ENCODE measurements at regions not wholly inside any gene's neighbourhood (a gene's known extent, or its start where the extent isn't known, plus 50 kb on each side); places are given as distances from the start of the nearest gene placed in this dataset.
"Not testable (repeated sequence)": the region's sequence is repeated elsewhere in the genome, so short reads cannot be mapped to it uniquely, and the experiment has no call there.

GRCh38 chr2:209308415-209308814, 115.4 kb upstream of the MAP2 start:
- H3K9ac ChIP-seq (ENCODE audit: low read depth, low read length), result no peak overlapping the region
- no peaks in the 10 kb centered on the region for H3K79me2 ChIP-seq (ENCODE audit: insufficient read depth, low read length)
- no peak for ATAC-seq (ENCODE audit: insufficient read depth, low read depth)
- no peaks in the 10 kb centered on the region for H3K9me3 ChIP-seq (ENCODE audit: insufficient read depth, low read length, severe bottlenecking)
- DNase-seq, result no peak
- H3K36me3 ChIP-seq (ENCODE audit: insufficient read depth, low read length), result no peaks in the 10 kb centered on the region
- H2AFZ ChIP-seq (ENCODE audit: low read depth, low read length), result no peak overlapping the region
- no peaks in the 10 kb centered on the region for H3K27me3 ChIP-seq (ENCODE audit: insufficient read depth, low read length, poor library complexity)
- H3K4me3 ChIP-seq (ENCODE audit: low read depth in 1 of 2, low read length in 2 of 2), result no peak overlapping the region
- H3K4me2 ChIP-seq (ENCODE audit: insufficient read depth, low read length), result no peak overlapping the region
- no peaks in the 10 kb centered on the region for H3K4me1 ChIP-seq (ENCODE audit: insufficient read depth, low read length)
- no peaks in the 10 kb centered on the region for H4K20me1 ChIP-seq (ENCODE audit: insufficient read depth, low read length)
- TF ChIP-seq EZH2 (IDR thresholded peaks at IDR 0.05; ENCODE audit: borderline replicate concordance, low read depth, low read length, severe bottlenecking) (no peak), CTCF (IDR thresholded peaks at IDR 0.05; ENCODE audit: borderline replicate concordance, extremely low read depth, low read length, poor library complexity, severe bottlenecking) (no peak)
- no peak overlapping the region for H3K27ac ChIP-seq (ENCODE audit: low read length)

- H3K9me3 ChIP-seq (ENCODE audit: insufficient read depth, low read length, severe bottlenecking), result no peaks in the 10 kb centered on the region
- H3K9ac ChIP-seq (ENCODE audit: low read depth, low read length), result no peak overlapping the region
- H3K27me3 ChIP-seq (ENCODE audit: insufficient read depth, low read length, poor library complexity), result no peaks in the 10 kb centered on the region
- no peak overlapping the region for H3K27ac ChIP-seq (ENCODE audit: low read length)
- no peaks in the 10 kb centered on the region for H3K36me3 ChIP-seq (ENCODE audit: insufficient read depth, low read length)
- no peak for TF ChIP-seq EZH2 (IDR thresholded peaks at IDR 0.05; ENCODE audit: borderline replicate concordance, low read depth, low read length, severe bottlenecking)
- TF ChIP-seq CTCF (IDR thresholded peaks at IDR 0.05; ENCODE audit: borderline replicate concordance, extremely low read depth, low read length, poor library complexity, severe bottlenecking), result no peak
- DNase-seq (no peak), ATAC-seq (ENCODE audit: insufficient read depth, low read depth) (no peak)
- H2AFZ ChIP-seq (ENCODE audit: low read depth, low read length), result no peak overlapping the region
- no peak overlapping the region for H3K4me2 ChIP-seq (ENCODE audit: insufficient read depth, low read length)
- H3K4me3 ChIP-seq (ENCODE audit: low read depth in 1 of 2, low read length in 2 of 2), result no peak overlapping the region
- no peaks in the 10 kb centered on the region for H3K79me2 ChIP-seq (ENCODE audit: insufficient read depth, low read length)
- no peaks in the 10 kb centered on the region for H3K4me1 ChIP-seq (ENCODE audit: insufficient read depth, low read length)
- H4K20me1 ChIP-seq (ENCODE audit: insufficient read depth, low read length), result no peaks in the 10 kb centered on the region
Observed at GRCh38 chr2:209311948-209312347, 111.9 kb upstream of the MAP2 start.

DNA sequence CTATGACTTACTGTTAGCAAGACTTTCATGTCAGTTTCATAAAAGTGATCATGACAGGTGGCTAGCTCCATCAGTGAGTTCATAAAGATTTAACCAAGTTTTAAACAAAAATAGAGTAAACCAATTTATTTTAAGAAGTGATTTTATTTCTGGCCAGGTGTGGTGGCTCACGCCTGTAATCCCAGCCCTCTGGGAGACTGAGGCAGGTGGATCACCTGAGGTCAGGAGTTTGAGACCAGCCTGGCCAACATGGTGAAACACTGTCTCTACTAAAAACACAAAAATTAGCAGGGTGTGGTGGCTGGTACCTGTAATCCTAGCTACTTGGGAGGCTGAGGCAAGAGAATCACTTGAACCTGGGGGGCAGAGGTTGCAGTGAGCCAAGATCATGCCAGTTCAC, 111.4 kb upstream of the MAP2 start:
- not testable (repeated sequence) for H3K4me2 ChIP-seq (ENCODE audit: insufficient read depth, low read length); H3K27ac ChIP-seq (ENCODE audit: low read length); H2AFZ ChIP-seq (ENCODE audit: low read depth, low read length); H3K4me1 ChIP-seq (ENCODE audit: insufficient read depth, low read length); H3K27me3 ChIP-seq (ENCODE audit: insufficient read depth, low read length, poor library complexity); H3K36me3 ChIP-seq (ENCODE audit: insufficient read depth, low read length); H3K79me2 ChIP-seq (ENCODE audit: insufficient read depth, low read length); ATAC-seq (ENCODE audit: insufficient read depth, low read depth); H3K9me3 ChIP-seq (ENCODE audit: insufficient read depth, low read length, severe bottlenecking); H4K20me1 ChIP-seq (ENCODE audit: insufficient read depth, low read length); H3K9ac ChIP-seq (ENCODE audit: low read depth, low read length); DNase-seq; H3K4me3 ChIP-seq (ENCODE audit: low read depth in 1 of 2, low read length in 2 of 2)

- no peak for DNase-seq
- no peak overlapping the region for H3K27ac ChIP-seq (ENCODE audit: low read length)
Observed at GRCh38 chr2:209314653-209315052, 109.2 kb upstream of the MAP2 start.

More at GRCh38 chr2:209314653-209315052, 109.2 kb upstream of the MAP2 start:
- Histone ChIP-seq H3K36me3 (ENCODE audit: insufficient read depth, low read length) (no peaks in the 10 kb centered on the region), H3K9me3 (ENCODE audit: insufficient read depth, low read length, severe bottlenecking) (no peaks in the 10 kb centered on the region), H3K9ac (ENCODE audit: low read depth, low read length) (no peak overlapping the region), H3K4me2 (ENCODE audit: insufficient read depth, low read length) (no peak overlapping the region), H4K20me1 (ENCODE audit: insufficient read depth, low read length) (no peaks in the 10 kb centered on the region), H2AFZ (ENCODE audit: low read depth, low read length) (no peak overlapping the region), H3K4me3 (ENCODE audit: low read depth in 1 of 2, low read length in 2 of 2) (no peak overlapping the region), H3K79me2 (ENCODE audit: insufficient read depth, low read length) (no peaks in the 10 kb centered on the region), H3K27me3 (ENCODE audit: insufficient read depth, low read length, poor library complexity) (no peaks in the 10 kb centered on the region), H3K4me1 (ENCODE audit: insufficient read depth, low read length) (no peaks in the 10 kb centered on the region)
- no peak for TF ChIP-seq CTCF (IDR thresholded peaks at IDR 0.05; ENCODE audit: borderline replicate concordance, extremely low read depth, low read length, poor library complexity, severe bottlenecking)
- TF ChIP-seq EZH2 (IDR thresholded peaks at IDR 0.05; ENCODE audit: borderline replicate concordance, low read depth, low read length, severe bottlenecking), result no peak
- ATAC-seq (ENCODE audit: insufficient read depth, low read depth), result no peak

All from DND-41 (cell line).